Renal cortical epithelial cell (primary cell): ENCODE measurements at regions not wholly inside any gene's neighbourhood (a gene's known extent, or its start where the extent isn't known, plus 50 kb on each side); places are given as distances from the start of the nearest gene placed in this dataset.
A peak's percentile ranks its signal among the peaks of the same experiment; 100 is the strongest.

Experiments used
- DNase-seq: peaks from one replicate; pipeline ENCODE4 v3.0.0-alpha.2; 2011; ENCODE audit warnings: low read depth

DNA sequence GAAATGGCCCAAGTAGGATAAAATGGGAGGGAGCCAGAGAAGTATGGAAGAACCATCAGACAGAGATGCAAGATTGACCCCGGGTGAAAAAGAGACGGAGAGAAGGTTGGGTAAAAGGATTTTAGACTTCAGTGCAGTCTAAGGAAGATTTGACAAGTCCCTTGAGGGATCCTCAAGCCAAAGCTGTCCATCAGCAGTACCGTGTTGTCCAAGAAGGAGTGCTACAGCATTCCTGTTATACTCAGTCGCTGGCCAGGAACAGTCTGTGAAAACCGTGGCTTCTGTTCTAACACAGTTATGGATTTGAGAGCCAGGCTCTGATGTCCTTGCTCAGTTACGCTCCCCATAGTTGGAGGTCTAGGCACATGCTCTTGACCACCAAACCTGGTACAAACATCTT lies 383.9 kb upstream of the DAB2 start:
- no peak for DNase-seq

- no peak for DNase-seq
Measured at GRCh38 chr5:39801306-39801705, 376.5 kb upstream of the DAB2 start.

DNA sequence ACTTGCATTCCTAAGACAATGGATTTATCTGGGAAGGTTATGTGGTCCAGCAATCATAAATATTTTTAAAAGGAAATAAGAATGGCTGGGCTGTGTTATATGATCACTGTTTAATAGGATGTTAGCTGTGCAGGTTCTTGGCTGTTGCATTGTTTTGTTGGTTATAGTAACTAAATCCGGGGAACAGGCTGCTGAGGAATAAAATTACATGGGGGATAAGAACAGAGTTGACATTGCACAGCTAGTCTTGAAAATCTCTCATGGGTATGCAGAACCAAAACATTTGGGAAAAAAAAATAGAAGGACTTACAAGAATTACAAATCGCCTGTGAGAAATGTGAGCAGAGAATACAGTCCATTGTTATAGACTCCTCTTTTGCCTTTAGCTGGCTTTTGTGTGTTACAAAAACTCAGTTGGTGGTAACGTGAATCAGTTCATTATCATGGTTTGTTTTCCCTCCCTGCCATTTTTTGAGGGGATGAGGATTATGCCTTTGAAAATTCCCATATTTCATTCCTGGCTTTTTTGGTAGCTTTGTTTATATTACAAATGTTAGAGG lies 375.3 kb upstream of the DAB2 start:
- no peak for DNase-seq

DNA sequence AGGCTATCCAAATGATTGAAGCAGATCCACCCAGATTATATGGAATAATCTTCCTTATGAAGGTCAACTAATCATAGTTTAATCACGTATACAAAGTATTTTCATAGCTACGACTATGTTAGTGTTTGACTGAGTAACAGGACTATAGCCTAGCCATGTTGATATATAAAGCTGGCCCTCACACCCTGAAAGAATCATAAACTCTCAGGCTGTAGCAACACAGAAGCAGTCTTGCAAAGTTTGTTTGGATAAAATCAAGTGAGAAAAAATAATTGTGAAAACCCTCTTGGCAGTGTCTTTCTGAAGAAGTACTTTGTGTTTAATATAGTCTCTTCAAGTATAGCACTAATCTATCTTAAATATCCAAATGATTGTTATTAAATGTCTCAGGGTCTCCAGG lies 374.5 kb upstream of the DAB2 start:
- DNase-seq: no peak

DNA sequence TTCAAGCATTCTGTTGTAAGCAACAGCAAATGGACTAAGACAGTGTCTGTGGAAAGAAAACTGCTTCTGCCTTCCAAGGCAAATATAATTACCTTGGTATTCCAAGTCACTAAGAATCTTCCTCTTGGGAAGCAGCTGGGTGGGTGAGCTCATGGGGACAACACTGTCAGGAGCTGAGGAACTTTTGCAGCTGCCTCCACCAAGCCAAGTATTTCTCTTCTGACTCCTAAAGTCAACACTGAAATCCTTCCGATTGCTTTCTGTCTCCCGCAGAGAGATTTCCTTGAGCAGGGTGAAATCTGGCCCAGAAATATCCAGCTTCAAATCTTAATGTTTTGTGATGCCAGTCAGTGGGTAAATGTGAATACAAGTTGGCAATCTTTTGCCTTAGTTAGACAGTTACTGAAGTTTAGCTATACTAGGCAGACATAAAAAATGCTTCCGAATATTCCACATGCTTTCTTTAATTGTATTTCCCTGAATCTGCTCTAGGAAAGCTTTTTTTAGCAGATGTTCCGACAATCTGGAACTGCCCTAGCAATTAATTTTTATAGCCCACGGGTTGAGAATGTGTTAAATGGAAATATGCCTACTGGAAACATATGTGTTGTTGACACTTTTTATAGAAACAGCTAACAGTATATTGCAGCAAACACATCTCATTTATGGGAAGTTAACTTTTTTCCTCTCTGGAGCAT lies 369.9 kb upstream of the DAB2 start:
- DNase-seq: no peak

DNA sequence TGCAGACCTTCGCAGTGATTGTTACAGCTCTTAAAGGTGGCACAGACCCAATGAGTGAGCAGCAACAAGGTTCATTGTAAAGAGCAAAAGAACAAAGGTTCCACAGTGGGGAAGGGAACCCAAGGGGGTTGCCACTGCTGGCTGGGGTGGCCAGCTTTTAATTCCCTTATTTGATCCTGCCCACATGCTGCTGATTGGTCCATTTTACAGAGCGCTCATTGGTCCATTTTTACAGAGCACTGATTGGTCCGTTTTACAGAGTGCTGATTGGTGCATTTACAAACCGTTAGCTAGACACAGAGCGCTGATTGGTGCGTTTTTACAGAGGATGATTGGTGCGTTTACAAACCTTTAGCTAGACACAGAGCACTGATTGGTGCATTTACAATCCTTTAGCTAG lies 360.6 kb upstream of the DAB2 start:
- no peak for DNase-seq

- DNase-seq: no peak
Measured at GRCh38 chr5:39783756-39784421, 359.1 kb upstream of the DAB2 start.

DNA sequence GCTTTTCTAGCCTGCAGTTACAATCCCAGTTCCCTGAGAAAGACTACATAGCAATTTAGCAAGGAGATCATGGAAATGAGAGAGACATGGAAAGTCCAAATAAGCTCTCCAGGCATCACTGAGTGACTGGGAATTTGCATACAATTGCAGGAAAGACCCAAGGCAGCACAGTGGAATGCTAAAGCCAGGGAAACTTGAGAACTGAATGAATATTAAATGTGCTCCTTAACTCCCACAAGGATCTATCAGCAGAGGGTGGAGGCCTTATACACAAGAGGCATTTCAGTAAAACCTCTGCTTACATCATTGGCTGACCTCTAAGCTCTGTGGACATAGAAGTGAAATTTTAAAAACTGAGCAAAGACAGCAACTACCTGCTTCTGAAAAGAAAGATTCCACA lies 355.6 kb upstream of the DAB2 start:
- peak; percentile 94 for DNase-seq

- DNase-seq: peak; percentile 65
Measured at GRCh38 chr5:39779831-39780230, 355.1 kb upstream of the DAB2 start.

GRCh38 chr5:39775797-39776365 lies 351.1 kb upstream of the DAB2 start:
- DNase-seq: no peak

GRCh38 chr5:39775086-39775796 lies 350.5 kb upstream of the DAB2 start:
- DNase-seq: peak; percentile 95

GRCh38 chr5:39774605-39775004 lies 349.8 kb upstream of the DAB2 start:
- DNase-seq: no peak

- DNase-seq: no peak
Measured at GRCh38 chr5:39772307-39772706, 347.5 kb upstream of the DAB2 start.

- no peak for DNase-seq
Measured at GRCh38 chr5:39767916-39768315, 343.1 kb upstream of the DAB2 start.

DNA sequence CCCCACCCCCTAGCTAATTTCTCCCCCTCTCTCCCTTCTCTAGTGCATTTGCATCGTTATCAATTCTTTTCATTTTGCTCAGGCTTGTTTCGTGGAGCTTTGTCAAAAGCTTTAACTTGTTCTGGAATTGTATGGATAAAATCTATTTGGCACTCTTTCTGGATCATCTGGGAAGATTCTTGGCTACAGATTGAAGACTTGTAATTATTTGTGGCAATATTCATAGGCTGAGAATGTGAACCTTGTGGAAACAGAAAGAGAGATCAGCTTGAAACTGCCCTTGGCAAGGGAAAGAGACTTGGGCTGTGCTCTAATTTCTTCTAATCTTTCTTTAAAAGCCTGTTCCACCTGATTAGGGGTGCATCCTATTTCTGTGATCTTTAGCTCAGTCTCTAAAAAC lies 340.6 kb upstream of the DAB2 start:
- no peak for DNase-seq

- DNase-seq: no peak
Measured at GRCh38 chr5:39762761-39763160, 338.0 kb upstream of the DAB2 start.

- DNase-seq: no peak
Measured at GRCh38 chr5:39761199-39761950, 336.6 kb upstream of the DAB2 start.

GRCh38 chr5:39760385-39761198 lies 335.8 kb upstream of the DAB2 start:
- DNase-seq: peak; percentile 98

- no peak for DNase-seq
Measured at GRCh38 chr5:39759701-39760100, 334.9 kb upstream of the DAB2 start.

- no peak for DNase-seq
Measured at GRCh38 chr5:39758426-39758825, 333.6 kb upstream of the DAB2 start.

DNA sequence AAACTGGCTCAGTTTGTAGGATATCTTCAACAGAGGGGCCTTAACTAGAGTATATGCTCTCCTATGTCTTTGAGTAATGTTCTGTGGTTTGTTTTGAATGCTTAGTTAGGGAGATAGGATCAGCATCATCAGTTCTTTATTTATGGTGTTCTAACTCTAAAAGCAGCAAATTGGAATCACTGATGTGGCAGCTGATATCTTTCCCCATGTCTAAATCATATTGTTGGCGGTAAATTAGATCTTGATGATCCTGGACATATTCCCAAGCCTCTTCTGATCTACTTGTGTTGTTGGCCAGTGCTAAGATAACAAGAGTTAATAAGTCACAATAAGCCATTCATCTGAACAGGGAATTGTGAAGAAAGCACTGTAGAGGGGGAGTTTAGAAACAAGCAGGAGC lies 332.4 kb upstream of the DAB2 start:
- DNase-seq: peak; percentile 55
